ENCODE measurements at regions not wholly inside any gene's neighbourhood (a gene's known extent, or its start where the extent isn't known, plus 50 kb on each side); places are given as distances from the start of the nearest gene placed in this dataset.

DNA sequence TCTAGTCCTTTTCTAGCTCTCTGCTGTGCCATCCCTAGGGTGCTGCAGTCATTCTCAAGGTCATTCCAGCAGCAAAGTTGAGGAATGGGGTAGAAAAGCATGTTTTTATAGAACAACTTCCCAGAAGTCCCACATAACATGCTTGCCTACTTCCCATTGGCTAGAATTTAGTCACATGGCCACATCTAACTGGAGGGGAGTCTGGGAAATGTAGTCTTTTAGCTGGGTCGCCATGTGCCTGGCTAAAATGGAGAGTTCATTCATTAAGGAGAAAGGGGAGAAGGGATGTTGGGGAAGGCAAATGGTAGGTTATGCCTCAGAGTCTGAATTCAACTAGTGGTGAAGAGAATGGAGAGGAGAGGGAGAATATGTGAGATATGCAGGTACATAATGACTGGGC is 85.7 kb downstream of the SLC4A3 start (continued):
- TF ChIP-seq, protein P1, sequence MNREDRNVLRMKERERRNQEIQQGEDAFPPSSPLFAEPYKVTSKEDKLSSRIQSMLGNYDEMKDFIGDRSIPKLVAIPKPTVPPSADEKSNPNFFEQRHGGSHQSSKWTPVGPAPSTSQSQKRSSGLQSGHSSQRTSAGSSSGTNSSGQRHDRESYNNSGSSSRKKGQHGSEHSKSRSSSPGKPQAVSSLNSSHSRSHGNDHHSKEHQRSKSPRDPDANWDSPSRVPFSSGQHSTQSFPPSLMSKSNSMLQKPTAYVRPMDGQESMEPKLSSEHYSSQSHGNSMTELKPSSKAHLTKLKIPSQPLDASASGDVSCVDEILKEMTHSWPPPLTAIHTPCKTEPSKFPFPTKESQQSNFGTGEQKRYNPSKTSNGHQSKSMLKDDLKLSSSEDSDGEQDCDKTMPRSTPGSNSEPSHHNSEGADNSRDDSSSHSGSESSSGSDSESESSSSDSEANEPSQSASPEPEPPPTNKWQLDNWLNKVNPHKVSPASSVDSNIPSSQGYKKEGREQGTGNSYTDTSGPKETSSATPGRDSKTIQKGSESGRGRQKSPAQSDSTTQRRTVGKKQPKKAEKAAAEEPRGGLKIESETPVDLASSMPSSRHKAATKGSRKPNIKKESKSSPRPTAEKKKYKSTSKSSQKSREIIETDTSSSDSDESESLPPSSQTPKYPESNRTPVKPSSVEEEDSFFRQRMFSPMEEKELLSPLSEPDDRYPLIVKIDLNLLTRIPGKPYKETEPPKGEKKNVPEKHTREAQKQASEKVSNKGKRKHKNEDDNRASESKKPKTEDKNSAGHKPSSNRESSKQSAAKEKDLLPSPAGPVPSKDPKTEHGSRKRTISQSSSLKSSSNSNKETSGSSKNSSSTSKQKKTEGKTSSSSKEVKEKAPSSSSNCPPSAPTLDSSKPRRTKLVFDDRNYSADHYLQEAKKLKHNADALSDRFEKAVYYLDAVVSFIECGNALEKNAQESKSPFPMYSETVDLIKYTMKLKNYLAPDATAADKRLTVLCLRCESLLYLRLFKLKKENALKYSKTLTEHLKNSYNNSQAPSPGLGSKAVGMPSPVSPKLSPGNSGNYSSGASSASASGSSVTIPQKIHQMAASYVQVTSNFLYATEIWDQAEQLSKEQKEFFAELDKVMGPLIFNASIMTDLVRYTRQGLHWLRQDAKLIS (CRISPR knock-in tag; IDR thresholded peaks at IDR 0.05): no peak
- TF ChIP-seq, protein P2, sequence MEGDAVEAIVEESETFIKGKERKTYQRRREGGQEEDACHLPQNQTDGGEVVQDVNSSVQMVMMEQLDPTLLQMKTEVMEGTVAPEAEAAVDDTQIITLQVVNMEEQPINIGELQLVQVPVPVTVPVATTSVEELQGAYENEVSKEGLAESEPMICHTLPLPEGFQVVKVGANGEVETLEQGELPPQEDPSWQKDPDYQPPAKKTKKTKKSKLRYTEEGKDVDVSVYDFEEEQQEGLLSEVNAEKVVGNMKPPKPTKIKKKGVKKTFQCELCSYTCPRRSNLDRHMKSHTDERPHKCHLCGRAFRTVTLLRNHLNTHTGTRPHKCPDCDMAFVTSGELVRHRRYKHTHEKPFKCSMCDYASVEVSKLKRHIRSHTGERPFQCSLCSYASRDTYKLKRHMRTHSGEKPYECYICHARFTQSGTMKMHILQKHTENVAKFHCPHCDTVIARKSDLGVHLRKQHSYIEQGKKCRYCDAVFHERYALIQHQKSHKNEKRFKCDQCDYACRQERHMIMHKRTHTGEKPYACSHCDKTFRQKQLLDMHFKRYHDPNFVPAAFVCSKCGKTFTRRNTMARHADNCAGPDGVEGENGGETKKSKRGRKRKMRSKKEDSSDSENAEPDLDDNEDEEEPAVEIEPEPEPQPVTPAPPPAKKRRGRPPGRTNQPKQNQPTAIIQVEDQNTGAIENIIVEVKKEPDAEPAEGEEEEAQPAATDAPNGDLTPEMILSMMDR (IDR thresholded peaks at IDR 0.05 in 2 of 3, conservative IDR thresholded peaks at IDR 0.05 in 1 of 3; ENCODE audit: insufficient read depth in 2 of 3, low read depth in 1 of 3, low read length in 3 of 3): no peak
- TF ChIP-seq, protein P3, sequence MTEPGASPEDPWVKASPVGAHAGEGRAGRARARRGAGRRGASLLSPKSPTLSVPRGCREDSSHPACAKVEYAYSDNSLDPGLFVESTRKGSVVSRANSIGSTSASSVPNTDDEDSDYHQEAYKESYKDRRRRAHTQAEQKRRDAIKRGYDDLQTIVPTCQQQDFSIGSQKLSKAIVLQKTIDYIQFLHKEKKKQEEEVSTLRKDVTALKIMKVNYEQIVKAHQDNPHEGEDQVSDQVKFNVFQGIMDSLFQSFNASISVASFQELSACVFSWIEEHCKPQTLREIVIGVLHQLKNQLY (CRISPR knock-in tag; conservative IDR thresholded peaks at IDR 0.05): no peak
- TF ChIP-seq ZNF766 (CRISPR knock-in tag; conservative IDR thresholded peaks at IDR 0.05): no peak
- TF ChIP-seq, protein P4, sequence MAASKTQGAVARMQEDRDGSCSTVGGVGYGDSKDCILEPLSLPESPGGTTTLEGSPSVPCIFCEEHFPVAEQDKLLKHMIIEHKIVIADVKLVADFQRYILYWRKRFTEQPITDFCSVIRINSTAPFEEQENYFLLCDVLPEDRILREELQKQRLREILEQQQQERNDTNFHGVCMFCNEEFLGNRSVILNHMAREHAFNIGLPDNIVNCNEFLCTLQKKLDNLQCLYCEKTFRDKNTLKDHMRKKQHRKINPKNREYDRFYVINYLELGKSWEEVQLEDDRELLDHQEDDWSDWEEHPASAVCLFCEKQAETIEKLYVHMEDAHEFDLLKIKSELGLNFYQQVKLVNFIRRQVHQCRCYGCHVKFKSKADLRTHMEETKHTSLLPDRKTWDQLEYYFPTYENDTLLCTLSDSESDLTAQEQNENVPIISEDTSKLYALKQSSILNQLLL (CRISPR knock-in tag; IDR thresholded peaks at IDR 0.05; ENCODE audit: borderline replicate concordance): no peak
- no peak for TF ChIP-seq CSDE1 (IDR thresholded peaks at IDR 0.05)
- TF ChIP-seq, protein P5, sequence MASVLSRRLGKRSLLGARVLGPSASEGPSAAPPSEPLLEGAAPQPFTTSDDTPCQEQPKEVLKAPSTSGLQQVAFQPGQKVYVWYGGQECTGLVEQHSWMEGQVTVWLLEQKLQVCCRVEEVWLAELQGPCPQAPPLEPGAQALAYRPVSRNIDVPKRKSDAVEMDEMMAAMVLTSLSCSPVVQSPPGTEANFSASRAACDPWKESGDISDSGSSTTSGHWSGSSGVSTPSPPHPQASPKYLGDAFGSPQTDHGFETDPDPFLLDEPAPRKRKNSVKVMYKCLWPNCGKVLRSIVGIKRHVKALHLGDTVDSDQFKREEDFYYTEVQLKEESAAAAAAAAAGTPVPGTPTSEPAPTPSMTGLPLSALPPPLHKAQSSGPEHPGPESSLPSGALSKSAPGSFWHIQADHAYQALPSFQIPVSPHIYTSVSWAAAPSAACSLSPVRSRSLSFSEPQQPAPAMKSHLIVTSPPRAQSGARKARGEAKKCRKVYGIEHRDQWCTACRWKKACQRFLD (CRISPR knock-in tag; IDR thresholded peaks at IDR 0.05): no peak
- TF ChIP-seq, protein P6, sequence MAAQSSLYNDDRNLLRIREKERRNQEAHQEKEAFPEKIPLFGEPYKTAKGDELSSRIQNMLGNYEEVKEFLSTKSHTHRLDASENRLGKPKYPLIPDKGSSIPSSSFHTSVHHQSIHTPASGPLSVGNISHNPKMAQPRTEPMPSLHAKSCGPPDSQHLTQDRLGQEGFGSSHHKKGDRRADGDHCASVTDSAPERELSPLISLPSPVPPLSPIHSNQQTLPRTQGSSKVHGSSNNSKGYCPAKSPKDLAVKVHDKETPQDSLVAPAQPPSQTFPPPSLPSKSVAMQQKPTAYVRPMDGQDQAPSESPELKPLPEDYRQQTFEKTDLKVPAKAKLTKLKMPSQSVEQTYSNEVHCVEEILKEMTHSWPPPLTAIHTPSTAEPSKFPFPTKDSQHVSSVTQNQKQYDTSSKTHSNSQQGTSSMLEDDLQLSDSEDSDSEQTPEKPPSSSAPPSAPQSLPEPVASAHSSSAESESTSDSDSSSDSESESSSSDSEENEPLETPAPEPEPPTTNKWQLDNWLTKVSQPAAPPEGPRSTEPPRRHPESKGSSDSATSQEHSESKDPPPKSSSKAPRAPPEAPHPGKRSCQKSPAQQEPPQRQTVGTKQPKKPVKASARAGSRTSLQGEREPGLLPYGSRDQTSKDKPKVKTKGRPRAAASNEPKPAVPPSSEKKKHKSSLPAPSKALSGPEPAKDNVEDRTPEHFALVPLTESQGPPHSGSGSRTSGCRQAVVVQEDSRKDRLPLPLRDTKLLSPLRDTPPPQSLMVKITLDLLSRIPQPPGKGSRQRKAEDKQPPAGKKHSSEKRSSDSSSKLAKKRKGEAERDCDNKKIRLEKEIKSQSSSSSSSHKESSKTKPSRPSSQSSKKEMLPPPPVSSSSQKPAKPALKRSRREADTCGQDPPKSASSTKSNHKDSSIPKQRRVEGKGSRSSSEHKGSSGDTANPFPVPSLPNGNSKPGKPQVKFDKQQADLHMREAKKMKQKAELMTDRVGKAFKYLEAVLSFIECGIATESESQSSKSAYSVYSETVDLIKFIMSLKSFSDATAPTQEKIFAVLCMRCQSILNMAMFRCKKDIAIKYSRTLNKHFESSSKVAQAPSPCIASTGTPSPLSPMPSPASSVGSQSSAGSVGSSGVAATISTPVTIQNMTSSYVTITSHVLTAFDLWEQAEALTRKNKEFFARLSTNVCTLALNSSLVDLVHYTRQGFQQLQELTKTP (IDR thresholded peaks at IDR 0.05; ENCODE audit: low read depth in 1 of 2, partially characterized antibody in 2 of 2): peak in 1 of 2 experiments; percentile 94
- TF ChIP-seq RNF2 (IDR thresholded peaks at IDR 0.05): no peak
- TF ChIP-seq ZBTB1 (CRISPR knock-in tag; IDR thresholded peaks at IDR 0.05; ENCODE audit: borderline replicate concordance, low read depth): no peak
- TF ChIP-seq, protein P7, sequence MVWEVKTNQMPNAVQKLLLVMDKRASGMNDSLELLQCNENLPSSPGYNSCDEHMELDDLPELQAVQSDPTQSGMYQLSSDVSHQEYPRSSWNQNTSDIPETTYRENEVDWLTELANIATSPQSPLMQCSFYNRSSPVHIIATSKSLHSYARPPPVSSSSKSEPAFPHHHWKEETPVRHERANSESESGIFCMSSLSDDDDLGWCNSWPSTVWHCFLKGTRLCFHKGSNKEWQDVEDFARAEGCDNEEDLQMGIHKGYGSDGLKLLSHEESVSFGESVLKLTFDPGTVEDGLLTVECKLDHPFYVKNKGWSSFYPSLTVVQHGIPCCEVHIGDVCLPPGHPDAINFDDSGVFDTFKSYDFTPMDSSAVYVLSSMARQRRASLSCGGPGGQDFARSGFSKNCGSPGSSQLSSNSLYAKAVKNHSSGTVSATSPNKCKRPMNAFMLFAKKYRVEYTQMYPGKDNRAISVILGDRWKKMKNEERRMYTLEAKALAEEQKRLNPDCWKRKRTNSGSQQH (CRISPR knock-in tag; IDR thresholded peaks at IDR 0.05): no peak
- TF ChIP-seq SMAD3 (CRISPR knock-in tag; conservative IDR thresholded peaks at IDR 0.05): no peak

Measured in K562 (cell line).